ENCODE measurements at regions not wholly inside any gene's neighbourhood (a gene's known extent, or its start where the extent isn't known, plus 50 kb on each side); places are given as distances from the start of the nearest gene placed in this dataset.

GRCh38 chr11:15468466-15468865 lies 353.7 kb downstream of the INSC start:
- no peaks in the 10 kb centered on the region for H3F3A ChIP-seq (replicated peaks; ENCODE audit: low read depth)
- H3K27me3 ChIP-seq (ENCODE audit: insufficient read depth): no peaks in the 10 kb centered on the region
- H3K36me3 Mint-ChIP-seq (ENCODE audit: low read depth): no peaks in the 10 kb centered on the region
- DNase-seq (ENCODE audit: low spot score): no peak
- H2AFZ ChIP-seq: no peak overlapping the region
- H3K4me3 Mint-ChIP-seq: no peak overlapping the region
- no peak overlapping the region for H3K4me2 ChIP-seq
- no peaks in the 10 kb centered on the region for H4K20me1 ChIP-seq (replicated peaks; ENCODE audit: insufficient read depth)
- H3K9me3 Mint-ChIP-seq: no peaks in the 10 kb centered on the region; the same call in 2 of the 3 replicates
- peaks cover 30% of the 10 kb centered on the region for H3K4me1 Mint-ChIP-seq
- H3K27ac Mint-ChIP-seq: no peak overlapping the region
- TF ChIP-seq ZNF114 (CRISPR knock-in tag; IDR thresholded peaks at IDR 0.05) (no peak), EZH2 (IDR thresholded peaks at IDR 0.05; ENCODE audit: low read depth, unreplicated experiment) (no peak), REST (IDR thresholded peaks at IDR 0.05; ENCODE audit: unreplicated experiment) (no peak), POLR2AphosphoS5 (IDR thresholded peaks at IDR 0.05; ENCODE audit: low read depth) (no peak), JUNB (IDR thresholded peaks at IDR 0.05; ENCODE audit: unreplicated experiment) (no peak), NANOG (IDR thresholded peaks at IDR 0.05; ENCODE audit: borderline replicate concordance) (no peak), EZH2phosphoT487 (IDR thresholded peaks at IDR 0.05; ENCODE audit: unreplicated experiment) (no peak), ZNF462 (CRISPR knock-in tag; IDR thresholded peaks at IDR 0.05) (no peak), ZNF331 (CRISPR knock-in tag; IDR thresholded peaks at IDR 0.05; ENCODE audit: low read depth) (no peak), STAT1 (IDR thresholded peaks at IDR 0.05; ENCODE audit: unreplicated experiment) (no peak), CREB1 (CRISPR knock-in tag; IDR thresholded peaks at IDR 0.05; ENCODE audit: low read depth) (no peak)
- no peak overlapping the region for H3K4me3 ChIP-seq
- peaks cover 9% of the 10 kb centered on the region; the same call in 1 of the 2 replicates for H3K9me2 ChIP-seq (ENCODE audit: insufficient read depth)
- H3K4me1 ChIP-seq (ENCODE audit: insufficient read depth): peaks cover 22% of the 10 kb centered on the region
- no peaks in the 10 kb centered on the region for H3K79me2 ChIP-seq (replicated peaks; ENCODE audit: insufficient read depth)
- no peak overlapping the region for H3K27ac ChIP-seq (ENCODE audit: low read depth)
- no peaks in the 10 kb centered on the region for H3K36me3 ChIP-seq (ENCODE audit: insufficient read depth)
- H3K27me3 Mint-ChIP-seq (ENCODE audit: insufficient read depth, low read depth, poor library complexity): peaks cover 1% of the 10 kb centered on the region
- no peak for ATAC-seq
